ENCODE measurements at regions not wholly inside any gene's neighbourhood (a gene's known extent, or its start where the extent isn't known, plus 50 kb on each side); places are given as distances from the start of the nearest gene placed in this dataset.

- no peaks in the 10 kb centered on the region for H3K36me3 Mint-ChIP-seq (ENCODE audit: low read depth)
- no peak for TF ChIP-seq CTCF (conservative IDR thresholded peaks at IDR 0.05)
- H3K27ac Mint-ChIP-seq (ENCODE audit: unreplicated experiment) = no peak overlapping the region
- no peaks in the 10 kb centered on the region for H3K9me3 Mint-ChIP-seq
- no peak for DNase-seq (ENCODE audit: low read depth, low spot score)
- peaks cover 4% of the 10 kb centered on the region for H3K4me1 Mint-ChIP-seq
- no peaks in the 10 kb centered on the region for H3K27me3 Mint-ChIP-seq (ENCODE audit: low read depth)
- no peak overlapping the region for H3K4me3 Mint-ChIP-seq
Measured at GRCh38 chr12:90004319-90005074, 295.9 kb upstream of the ATP2B1 start.

GRCh38 chr12:90003688-90004087 is 295.1 kb upstream of the ATP2B1 start:
- Mint-ChIP-seq H3K27ac (ENCODE audit: unreplicated experiment) (no peak overlapping the region), H3K4me1 (peaks cover 7% of the 10 kb centered on the region), H3K27me3 (ENCODE audit: low read depth) (no peaks in the 10 kb centered on the region), H3K4me3 (no peak overlapping the region), H3K36me3 (ENCODE audit: low read depth) (no peaks in the 10 kb centered on the region), H3K9me3 (no peaks in the 10 kb centered on the region)
- TF ChIP-seq CTCF (conservative IDR thresholded peaks at IDR 0.05) = no peak
- no peak for DNase-seq (ENCODE audit: low read depth, low spot score)

GRCh38 chr12:90000721-90001120 is 292.1 kb upstream of the ATP2B1 start:
- no peaks in the 10 kb centered on the region for H3K36me3 Mint-ChIP-seq (ENCODE audit: low read depth)
- H3K4me3 Mint-ChIP-seq = no peak overlapping the region
- no peaks in the 10 kb centered on the region for H3K27me3 Mint-ChIP-seq (ENCODE audit: low read depth)
- H3K27ac Mint-ChIP-seq (ENCODE audit: unreplicated experiment) = no peak overlapping the region
- TF ChIP-seq CTCF (conservative IDR thresholded peaks at IDR 0.05) = no peak
- H3K9me3 Mint-ChIP-seq = no peaks in the 10 kb centered on the region
- peaks cover 10% of the 10 kb centered on the region for H3K4me1 Mint-ChIP-seq
- DNase-seq (ENCODE audit: low read depth, low spot score) = no peak

- peaks cover 10% of the 10 kb centered on the region for H3K4me1 Mint-ChIP-seq
- H3K27ac Mint-ChIP-seq (ENCODE audit: unreplicated experiment) = no peak overlapping the region
Measured at GRCh38 chr12:89999699-90000505, 291.3 kb upstream of the ATP2B1 start.

GRCh38 chr12:89995870-89996269 is 287.2 kb upstream of the ATP2B1 start:
- no peaks in the 10 kb centered on the region for H3K36me3 Mint-ChIP-seq (ENCODE audit: low read depth)
- peak overlapping the region; percentile 5 for H3K27ac Mint-ChIP-seq (ENCODE audit: unreplicated experiment)
- no peaks in the 10 kb centered on the region for H3K9me3 Mint-ChIP-seq
- peaks cover 6% of the 10 kb centered on the region for H3K4me1 Mint-ChIP-seq
- H3K27me3 Mint-ChIP-seq (ENCODE audit: low read depth) = no peaks in the 10 kb centered on the region
- H3K4me3 Mint-ChIP-seq = no peak overlapping the region
- TF ChIP-seq CTCF (conservative IDR thresholded peaks at IDR 0.05) = no peak
- no peak for DNase-seq (ENCODE audit: low read depth, low spot score)

More at GRCh38 chr12:89999699-90000505, 291.3 kb upstream of the ATP2B1 start:
- H3K36me3 Mint-ChIP-seq (ENCODE audit: low read depth) = no peaks in the 10 kb centered on the region
- H3K27me3 Mint-ChIP-seq (ENCODE audit: low read depth) = no peaks in the 10 kb centered on the region
- no peaks in the 10 kb centered on the region for H3K9me3 Mint-ChIP-seq
- TF ChIP-seq CTCF (conservative IDR thresholded peaks at IDR 0.05) = no peak
- H3K4me3 Mint-ChIP-seq = no peak overlapping the region
- no peak for DNase-seq (ENCODE audit: low read depth, low spot score)
